ENCODE measurements at regions not wholly inside any gene's neighbourhood (a gene's known extent, or its start where the extent isn't known, plus 50 kb on each side); places are given as distances from the start of the nearest gene placed in this dataset.
"Not testable (repeated sequence)": the region's sequence is repeated elsewhere in the genome, so short reads cannot be mapped to it uniquely, and the experiment has no call there.

DNA sequence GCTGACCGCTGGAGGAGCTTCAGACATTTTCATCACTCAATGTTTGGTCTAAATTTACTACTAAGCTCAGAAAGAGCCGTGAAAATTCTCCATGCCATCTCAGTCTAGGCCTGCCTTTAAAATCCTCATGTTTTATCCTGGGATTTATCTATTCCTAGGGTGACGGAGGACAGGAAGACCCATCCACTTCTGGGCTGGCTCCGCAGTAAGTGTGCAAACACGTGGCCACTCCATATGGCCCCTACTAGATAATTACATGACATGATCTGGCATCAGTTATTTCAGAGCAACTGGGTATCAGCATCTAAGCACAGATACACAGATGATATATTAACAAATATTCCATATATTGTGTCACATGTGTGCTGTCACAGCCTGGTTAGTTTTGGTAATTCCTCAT is 77.8 kb upstream of the HS3ST4 start:
- Histone ChIP-seq H3K36me3 (ENCODE audit: insufficient read depth, low read length) (no peaks in the 10 kb centered on the region), H3K27me3 (ENCODE audit: insufficient read depth, low read length, poor library complexity, severe bottlenecking) (no peaks in the 10 kb centered on the region), H3K27ac (ENCODE audit: low read depth, low read length) (no peak overlapping the region), H3K9me3 (ENCODE audit: low read length) (no peaks in the 10 kb centered on the region), H3K4me1 (ENCODE audit: insufficient read depth, low read length) (no peaks in the 10 kb centered on the region), H3K4me3 (ENCODE audit: low read length) (no peak overlapping the region)
- Mint-ChIP-seq H3K4me3 (no peak overlapping the region), H3K9me3 (peaks cover 0 to 1% (median 0%) of the 10 kb centered on the region in 5 donors), H3K36me3 (no peaks in the 10 kb centered on the region), H3K27ac (no peak overlapping the region), H3K4me1 (no peaks in the 10 kb centered on the region), H3K27me3 (peaks cover 3 to 5% of the 10 kb centered on the region in 2 donors)
- POLR2A ChIA-PET, result no interaction called here
- no peak for DNase-seq
- CTCF ChIA-PET, result no interaction called here

DNA sequence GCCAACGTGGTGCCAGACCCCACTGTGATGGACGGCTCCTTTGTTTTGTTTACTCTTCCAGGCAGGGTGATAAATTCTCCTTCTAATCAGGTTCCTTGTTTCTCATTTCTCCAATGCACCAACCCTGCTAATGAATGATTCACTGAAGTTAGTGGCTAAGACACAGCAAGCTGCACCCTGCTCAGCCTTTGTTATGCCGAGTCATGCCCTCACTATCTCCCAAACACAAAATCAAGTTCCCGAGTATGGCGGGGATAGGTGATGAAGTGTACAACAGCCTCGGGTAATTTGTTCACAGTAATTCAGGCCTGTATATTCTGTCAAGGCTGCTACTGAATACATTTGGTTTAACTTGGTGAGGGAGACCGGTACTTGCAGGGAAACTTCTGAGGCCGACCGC is 83.8 kb upstream of the HS3ST4 start:
- Mint-ChIP-seq H3K36me3 (peaks cover 0 to 2% (median 0%) of the 10 kb centered on the region in 3 donors), H3K27ac (no peak overlapping the region), H3K4me3 (no peak overlapping the region), H3K27me3 (peaks cover 0 to 4% of the 10 kb centered on the region in 2 donors), H3K4me1 (no peaks in the 10 kb centered on the region), H3K9me3 (peaks cover 0 to 6% (median 0%) of the 10 kb centered on the region in 5 donors)
- POLR2A ChIA-PET, result no interaction called here
- Histone ChIP-seq H3K27me3 (ENCODE audit: insufficient read depth, low read length, poor library complexity, severe bottlenecking) (no peaks in the 10 kb centered on the region), H3K4me1 (ENCODE audit: insufficient read depth, low read length) (no peaks in the 10 kb centered on the region), H3K9me3 (ENCODE audit: low read length) (no peaks in the 10 kb centered on the region), H3K36me3 (ENCODE audit: insufficient read depth, low read length) (no peaks in the 10 kb centered on the region), H3K27ac (ENCODE audit: low read depth, low read length) (no peak overlapping the region), H3K4me3 (ENCODE audit: low read length) (no peak overlapping the region)
- DNase-seq, result no peak
- CTCF ChIA-PET, result no interaction called here

DNA sequence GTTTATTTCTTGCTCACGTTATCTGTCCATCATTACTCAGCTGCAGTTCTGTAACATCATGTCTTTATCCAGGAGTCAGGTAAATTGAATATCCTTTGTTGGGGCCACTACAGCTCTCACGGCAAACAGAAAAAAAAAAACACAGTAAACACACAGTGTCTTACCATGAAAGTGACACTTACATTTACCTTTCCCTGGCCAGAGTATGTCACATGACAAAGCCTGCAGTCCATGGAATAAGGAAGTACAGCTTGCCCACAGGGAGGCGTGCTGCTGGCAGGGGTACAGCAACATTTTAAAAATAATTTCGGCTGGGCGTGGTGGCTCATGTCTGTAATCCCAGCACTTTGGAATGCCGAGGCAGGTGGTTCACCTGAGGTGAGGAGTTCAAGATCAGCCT is 85.7 kb upstream of the HS3ST4 start:
- no peaks in the 10 kb centered on the region for H3K27me3 ChIP-seq (ENCODE audit: insufficient read depth, low read length, poor library complexity, severe bottlenecking)
- no peak for DNase-seq
- CTCF ChIA-PET, result no interaction called here
- peak overlapping the region in 1 of 7 donors; percentile 23 for H3K4me3 Mint-ChIP-seq
- POLR2A ChIA-PET, result no interaction called here
- no peaks in the 10 kb centered on the region for H3K9me3 ChIP-seq (ENCODE audit: low read length)
- peaks cover 0 to 4% of the 10 kb centered on the region in 2 donors for H3K27me3 Mint-ChIP-seq
- H3K36me3 ChIP-seq (ENCODE audit: insufficient read depth, low read length), result no peaks in the 10 kb centered on the region
- H3K27ac ChIP-seq (ENCODE audit: low read depth, low read length), result no peak overlapping the region
- H3K9me3 Mint-ChIP-seq, result peaks cover 0 to 8% (median 3%) of the 10 kb centered on the region in 5 donors
- H3K36me3 Mint-ChIP-seq, result peaks cover 0 to 2% (median 0%) of the 10 kb centered on the region in 3 donors
- H3K27ac Mint-ChIP-seq, result no peak overlapping the region
- H3K4me1 ChIP-seq (ENCODE audit: insufficient read depth, low read length), result no peaks in the 10 kb centered on the region
- no peak overlapping the region for H3K4me3 ChIP-seq (ENCODE audit: low read length)
- no peaks in the 10 kb centered on the region for H3K4me1 Mint-ChIP-seq

DNA sequence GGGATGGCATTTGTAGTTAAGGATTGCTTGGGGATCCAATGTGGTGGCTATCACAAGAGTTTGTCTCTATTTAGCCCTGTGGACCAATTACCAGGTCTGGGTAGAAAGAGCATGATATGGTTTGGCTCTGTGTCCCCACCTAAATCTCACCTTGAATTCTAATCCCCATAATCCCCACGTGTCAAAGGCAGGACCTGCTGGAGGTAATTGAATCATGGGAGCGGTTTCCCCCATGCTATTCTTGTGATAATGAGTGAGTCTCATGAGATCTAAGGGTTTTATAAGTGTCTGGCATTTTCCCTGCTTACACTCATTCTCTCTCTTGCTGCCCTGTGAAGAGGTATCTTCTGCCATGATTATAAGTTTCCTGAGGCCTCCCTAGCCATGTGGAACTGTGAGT is 86.4 kb upstream of the HS3ST4 start:
- peaks cover 0 to 8% (median 4%) of the 10 kb centered on the region in 5 donors for H3K9me3 Mint-ChIP-seq
- Histone ChIP-seq H3K4me1 (ENCODE audit: insufficient read depth, low read length) (no peaks in the 10 kb centered on the region), H3K4me3 (ENCODE audit: low read length) (no peak overlapping the region), H3K27me3 (ENCODE audit: insufficient read depth, low read length, poor library complexity, severe bottlenecking) (no peaks in the 10 kb centered on the region), H3K9me3 (ENCODE audit: low read length) (no peaks in the 10 kb centered on the region), H3K27ac (ENCODE audit: low read depth, low read length) (no peak overlapping the region), H3K36me3 (ENCODE audit: insufficient read depth, low read length) (no peaks in the 10 kb centered on the region)
- no peak overlapping the region for H3K4me3 Mint-ChIP-seq
- H3K36me3 Mint-ChIP-seq, result peaks cover 0 to 2% (median 0%) of the 10 kb centered on the region in 3 donors
- no peak for DNase-seq
- H3K4me1 Mint-ChIP-seq, result no peaks in the 10 kb centered on the region
- ChIA-PET CTCF (no interaction called here), POLR2A (no interaction called here)
- H3K27me3 Mint-ChIP-seq, result peaks cover 0 to 4% of the 10 kb centered on the region in 2 donors
- no peak overlapping the region for H3K27ac Mint-ChIP-seq

DNA sequence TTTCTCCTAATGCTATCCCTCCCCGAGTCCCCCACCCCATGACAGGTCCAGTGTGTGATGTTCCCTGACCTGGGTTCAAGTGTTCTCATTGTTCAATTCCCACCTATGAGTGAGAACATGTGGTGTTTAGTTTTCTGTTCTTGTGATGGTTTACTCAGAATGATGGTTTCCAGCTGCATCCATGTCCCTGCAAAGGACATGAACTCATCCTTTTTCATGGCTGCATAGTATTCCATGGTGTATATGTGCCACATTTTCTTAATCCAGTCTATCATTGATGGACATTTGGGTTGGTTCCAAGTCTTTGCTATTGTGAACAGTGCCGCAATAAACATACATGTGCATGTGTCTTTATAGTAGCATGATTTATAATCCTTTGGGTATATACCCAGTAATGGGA is 90.5 kb upstream of the HS3ST4 start:
- POLR2A ChIA-PET; H3K36me3 Mint-ChIP-seq; H3K36me3 ChIP-seq (ENCODE audit: insufficient read depth, low read length); H3K9me3 ChIP-seq (ENCODE audit: low read length); DNase-seq; CTCF ChIA-PET; H3K27me3 ChIP-seq (ENCODE audit: insufficient read depth, low read length, poor library complexity, severe bottlenecking); H3K27ac ChIP-seq (ENCODE audit: low read depth, low read length); H3K27me3 Mint-ChIP-seq; H3K4me1 Mint-ChIP-seq; H3K9me3 Mint-ChIP-seq; H3K27ac Mint-ChIP-seq; H3K4me3 ChIP-seq (ENCODE audit: low read length); H3K4me3 Mint-ChIP-seq; H3K4me1 ChIP-seq (ENCODE audit: insufficient read depth, low read length): not testable (repeated sequence)

DNA sequence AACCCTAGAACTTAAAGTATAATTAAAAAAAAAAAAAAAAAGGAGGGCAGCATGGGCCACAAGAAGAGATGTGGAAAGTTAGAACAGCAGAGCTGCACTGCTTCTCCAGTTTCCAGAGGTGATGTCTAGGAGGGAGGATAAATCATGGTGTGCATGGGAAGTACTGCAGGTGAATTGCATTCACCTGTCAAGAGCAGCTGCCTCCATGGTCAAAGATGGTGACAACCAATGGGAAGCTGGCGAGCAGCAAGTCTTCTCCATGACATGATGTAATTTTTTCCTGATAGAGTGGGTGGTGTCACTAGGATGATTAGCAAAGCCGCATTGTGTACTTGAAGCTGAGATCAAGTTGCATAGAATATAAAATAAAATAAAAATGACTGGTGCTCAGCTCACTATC is 95.6 kb upstream of the HS3ST4 start:
- Histone ChIP-seq H3K4me1 (ENCODE audit: insufficient read depth, low read length) (no peaks in the 10 kb centered on the region), H3K9me3 (ENCODE audit: low read length) (no peaks in the 10 kb centered on the region), H3K36me3 (ENCODE audit: insufficient read depth, low read length) (no peaks in the 10 kb centered on the region), H3K4me3 (ENCODE audit: low read length) (no peak overlapping the region), H3K27me3 (ENCODE audit: insufficient read depth, low read length, poor library complexity, severe bottlenecking) (no peaks in the 10 kb centered on the region), H3K27ac (ENCODE audit: low read depth, low read length) (no peak overlapping the region)
- Mint-ChIP-seq H3K4me3 (no peak overlapping the region), H3K27ac (peak overlapping the region in 1 of 8 donors; percentile 81), H3K27me3 (peaks cover 2% of the 10 kb centered on the region in 2 donors), H3K9me3 (peaks cover 0 to 4% (median 0%) of the 10 kb centered on the region in 5 donors), H3K4me1 (peaks cover 0 to 3% (median 0%) of the 10 kb centered on the region in 3 donors), H3K36me3 (no peaks in the 10 kb centered on the region)
- ChIA-PET CTCF (no interaction called here), POLR2A (no interaction called here)
- no peak for DNase-seq

DNA sequence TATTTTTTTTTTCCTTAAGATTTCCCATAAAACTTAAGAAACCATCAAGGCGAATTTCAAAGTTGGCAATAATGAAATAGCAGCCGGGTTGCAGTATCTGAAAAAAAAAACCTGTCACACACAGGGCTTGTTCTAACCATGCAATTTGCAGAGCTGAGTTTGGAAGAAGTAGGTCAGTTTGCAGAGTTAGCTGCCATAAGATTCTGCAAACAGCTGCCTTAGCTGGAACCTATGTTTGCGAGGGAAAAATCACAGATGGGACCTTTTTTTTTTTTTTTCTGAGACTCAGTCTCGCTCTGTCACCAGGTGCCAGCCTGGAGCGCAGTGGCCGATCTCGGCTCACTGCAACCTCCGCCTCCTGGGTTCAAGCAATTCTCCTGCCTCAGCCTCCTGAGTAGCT is 98.5 kb upstream of the HS3ST4 start:
- no peak for DNase-seq
- no peaks in the 10 kb centered on the region for H3K9me3 ChIP-seq (ENCODE audit: low read length)
- Mint-ChIP-seq H3K4me3 (no peak overlapping the region), H3K36me3 (no peaks in the 10 kb centered on the region), H3K27me3 (peaks cover 5 to 17% of the 10 kb centered on the region in 2 donors), H3K9me3 (no peaks in the 10 kb centered on the region), H3K4me1 (peaks cover 0 to 3% (median 0%) of the 10 kb centered on the region in 3 donors), H3K27ac (no peak overlapping the region)
- no peaks in the 10 kb centered on the region for H3K36me3 ChIP-seq (ENCODE audit: insufficient read depth, low read length)
- CTCF ChIA-PET, result interaction anchor here (0.6 kb wide), 1 partner anchor 49 kb away, joined by 3 read pairs; no protein-coding TSS in a partner anchor
- no peaks in the 10 kb centered on the region for H3K27me3 ChIP-seq (ENCODE audit: insufficient read depth, low read length, poor library complexity, severe bottlenecking)
- H3K4me3 ChIP-seq (ENCODE audit: low read length), result no peak overlapping the region
- no peaks in the 10 kb centered on the region for H3K4me1 ChIP-seq (ENCODE audit: insufficient read depth, low read length)
- POLR2A ChIA-PET, result no interaction called here
- no peak overlapping the region for H3K27ac ChIP-seq (ENCODE audit: low read depth, low read length)

DNA sequence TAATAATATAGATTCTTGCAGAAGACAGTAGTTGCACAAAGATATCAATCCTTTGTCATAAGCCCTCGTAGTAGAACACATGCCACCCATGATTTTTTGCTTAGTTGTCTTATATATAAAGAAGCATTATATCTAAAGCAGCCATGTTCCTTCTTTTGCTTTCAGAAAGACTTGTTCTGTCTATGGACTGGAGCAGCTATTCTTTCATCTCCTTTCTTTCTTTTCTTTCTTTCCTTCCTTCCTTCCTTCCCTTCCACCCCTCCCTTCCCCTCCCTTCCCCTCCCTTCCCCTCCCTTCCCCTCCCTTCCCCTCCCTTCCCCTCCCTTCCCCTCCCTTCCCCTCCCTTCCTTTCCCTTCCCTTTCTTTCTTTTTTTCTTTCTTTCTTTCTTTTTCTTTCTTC is 104.0 kb upstream of the HS3ST4 start:
- no peaks in the 10 kb centered on the region for H3K4me1 Mint-ChIP-seq
- Histone ChIP-seq H3K36me3 (ENCODE audit: insufficient read depth, low read length) (no peaks in the 10 kb centered on the region), H3K27me3 (ENCODE audit: insufficient read depth, low read length, poor library complexity, severe bottlenecking) (no peaks in the 10 kb centered on the region), H3K27ac (ENCODE audit: low read depth, low read length) (no peak overlapping the region), H3K9me3 (ENCODE audit: low read length) (no peaks in the 10 kb centered on the region), H3K4me3 (ENCODE audit: low read length) (no peak overlapping the region), H3K4me1 (ENCODE audit: insufficient read depth, low read length) (no peaks in the 10 kb centered on the region)
- POLR2A ChIA-PET, result no interaction called here
- H3K9me3 Mint-ChIP-seq, result no peaks in the 10 kb centered on the region
- peak overlapping the region in 1 of 7 donors; percentile 64 for H3K4me3 Mint-ChIP-seq
- CTCF ChIA-PET, result no interaction called here
- peaks cover 7 to 17% of the 10 kb centered on the region in 2 donors for H3K27me3 Mint-ChIP-seq
- DNase-seq, result no peak
- H3K27ac Mint-ChIP-seq, result no peak overlapping the region
- H3K36me3 Mint-ChIP-seq, result no peaks in the 10 kb centered on the region

DNA sequence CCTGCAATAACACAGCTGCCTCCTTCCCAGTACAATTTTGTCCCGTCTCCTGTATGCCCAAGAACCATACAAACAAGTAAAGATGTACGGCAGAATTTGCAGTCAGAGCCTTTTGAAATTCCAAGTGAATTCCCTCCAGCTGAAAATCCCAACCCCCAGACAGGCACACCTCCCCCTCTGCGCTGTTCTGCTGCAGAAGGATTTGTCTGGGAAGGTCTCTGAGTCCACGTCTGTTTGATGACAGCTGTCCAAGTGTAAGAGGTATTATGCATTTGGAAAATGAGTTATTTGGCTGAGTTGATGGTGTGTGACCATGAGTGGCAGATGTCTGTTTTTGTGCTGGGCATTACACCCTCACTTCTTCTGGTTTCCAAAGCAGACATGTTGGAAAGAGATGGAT is 104.9 kb upstream of the HS3ST4 start:
- Mint-ChIP-seq H3K4me1 (no peaks in the 10 kb centered on the region), H3K4me3 (no peak overlapping the region), H3K27ac (no peak overlapping the region), H3K27me3 (peaks cover 9 to 17% of the 10 kb centered on the region in 2 donors), H3K36me3 (no peaks in the 10 kb centered on the region), H3K9me3 (no peaks in the 10 kb centered on the region)
- Histone ChIP-seq H3K36me3 (ENCODE audit: insufficient read depth, low read length) (no peaks in the 10 kb centered on the region), H3K9me3 (ENCODE audit: low read length) (no peaks in the 10 kb centered on the region), H3K4me1 (ENCODE audit: insufficient read depth, low read length) (no peaks in the 10 kb centered on the region), H3K4me3 (ENCODE audit: low read length) (no peak overlapping the region), H3K27me3 (ENCODE audit: insufficient read depth, low read length, poor library complexity, severe bottlenecking) (no peaks in the 10 kb centered on the region), H3K27ac (ENCODE audit: low read depth, low read length) (no peak overlapping the region)
- no peak for DNase-seq
- ChIA-PET CTCF (no interaction called here), POLR2A (no interaction called here)
